Head of caudate nucleus (tissue), 42 donors: ENCODE measurements at regions not wholly inside any gene's neighbourhood (a gene's known extent, or its start where the extent isn't known, plus 50 kb on each side); places are given as distances from the start of the nearest gene placed in this dataset.

Source experiments
- DNase-seq, 42 donors: peaks; one replicate each; pipeline versions ENCODE4 v3.0.0 to v3.0.0-alpha.2; 2020 to 2021; ENCODE audit warnings: mixed read lengths in 7 of 42
- intact Hi-C: fragments of 100-400 bp; cut with DNase I; formaldehyde crosslinking; loops from one replicate; pipeline ENCODE4 v1.15.0; 2022

DNA sequence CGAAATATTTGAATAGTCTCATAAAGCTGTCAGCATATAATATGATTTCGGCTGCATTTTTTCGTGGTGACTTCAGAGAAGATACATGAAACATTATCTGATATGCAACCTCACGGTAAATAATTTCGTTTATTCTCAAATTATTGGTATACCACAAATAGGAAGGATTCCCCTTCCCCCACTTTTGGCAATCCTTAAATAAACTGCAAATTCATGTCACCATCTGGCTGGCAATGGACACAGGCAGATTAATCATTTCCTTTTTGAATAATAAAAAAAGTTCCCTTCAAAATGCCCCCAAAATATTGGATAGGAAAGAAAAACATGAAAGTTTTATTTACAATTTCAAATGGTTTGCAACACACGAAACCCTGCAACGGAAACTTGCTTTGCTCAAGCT is 234.5 kb upstream of the MEOX2 start:
- DNase-seq = no peak
- intact Hi-C loops = no loop called here

- no peak for DNase-seq
- intact Hi-C loops = no loop called here
These were observed 230.3 kb upstream of the MEOX2 start for GRCh38 chr7:15916681-15917380.

GRCh38 chr7:15915686-15916293 is 229.3 kb upstream of the MEOX2 start:
- no peak for DNase-seq
- intact Hi-C loops = no loop called here

DNA sequence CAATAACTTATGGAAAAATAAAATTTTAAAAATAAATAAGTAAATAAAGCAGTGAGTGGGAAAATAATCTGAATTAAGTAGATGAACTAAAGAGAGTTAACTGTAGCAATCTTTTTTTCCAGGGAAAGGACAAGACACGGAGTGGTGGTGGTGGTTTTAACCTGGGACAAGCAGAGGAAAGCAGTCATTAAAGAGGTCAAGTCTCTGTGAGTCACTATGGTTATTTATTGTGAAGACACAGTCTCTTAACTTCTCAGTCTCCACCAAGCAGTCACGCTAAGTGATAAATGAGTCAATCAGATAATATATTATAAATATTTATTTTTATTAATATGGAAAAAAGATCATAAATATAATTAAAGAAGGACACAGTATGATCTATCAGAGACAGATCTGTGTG is 228.1 kb upstream of the MEOX2 start:
- no peak for DNase-seq
- intact Hi-C loops = no loop called here

GRCh38 chr7:15906436-15906835 is 220.0 kb upstream of the MEOX2 start:
- no peak for DNase-seq
- intact Hi-C loops = no loop called here

GRCh38 chr7:15905251-15906040 is 219.0 kb upstream of the MEOX2 start:
- intact Hi-C loops = no loop called here

GRCh38 chr7:15891151-15891881 is 204.8 kb upstream of the MEOX2 start:
- no peak for DNase-seq
- intact Hi-C loops = no loop called here

More at GRCh38 chr7:15905251-15906040, 219.0 kb upstream of the MEOX2 start:
- DNase-seq = no peak

GRCh38 chr7:15889507-15889906 is 203.0 kb upstream of the MEOX2 start:
- intact Hi-C loops = no loop called here
- no peak for DNase-seq

DNA sequence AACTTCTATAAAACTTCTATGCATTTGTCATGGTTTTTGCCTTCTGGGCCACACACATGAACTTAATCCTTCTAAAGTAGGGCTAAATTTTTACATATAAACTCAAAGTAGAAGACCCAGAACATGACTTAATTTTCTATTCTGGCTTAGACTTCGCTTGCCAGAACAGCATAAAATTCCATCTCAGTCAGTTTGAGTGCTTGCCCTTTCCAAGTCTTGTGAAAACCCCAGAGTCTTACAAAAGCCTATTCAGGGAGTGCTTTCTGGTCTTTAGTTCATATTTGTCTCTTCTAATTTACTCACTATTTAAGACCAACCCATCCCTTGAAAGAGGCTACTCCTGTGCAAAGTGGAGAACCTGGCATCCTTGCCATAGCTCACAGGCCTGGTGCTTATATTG is 201.6 kb upstream of the MEOX2 start:
- intact Hi-C loops = no loop called here
- no peak for DNase-seq

- intact Hi-C loops = no loop called here
- DNase-seq = no peak
These were observed 200.1 kb upstream of the MEOX2 start for GRCh38 chr7:15886626-15887025.

GRCh38 chr7:15885678-15886077 is 199.2 kb upstream of the MEOX2 start:
- intact Hi-C loops = no loop called here
- no peak for DNase-seq

GRCh38 chr7:15874774-15875173 is 188.3 kb upstream of the MEOX2 start:
- DNase-seq = no peak
- intact Hi-C loops = no loop called here

DNA sequence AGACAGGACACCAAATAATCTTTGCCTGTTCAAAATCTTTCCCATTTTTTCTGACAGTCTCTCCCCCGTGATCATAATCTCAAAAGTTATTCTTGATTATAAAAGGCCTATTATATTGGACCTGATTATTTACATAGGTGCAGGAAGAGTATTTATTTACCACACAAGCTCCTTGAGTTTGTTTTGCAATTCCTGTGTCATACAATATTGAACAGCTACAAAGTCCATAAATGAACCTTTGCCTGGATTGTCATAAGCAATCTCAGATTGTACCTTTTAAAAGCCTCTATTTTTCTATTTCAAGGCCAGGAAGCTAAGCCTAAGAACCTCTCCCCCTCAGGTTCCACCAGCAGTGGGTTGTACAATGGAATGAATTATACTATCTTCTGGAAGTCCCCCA is 183.9 kb upstream of the MEOX2 start:
- DNase-seq = no peak

DNA sequence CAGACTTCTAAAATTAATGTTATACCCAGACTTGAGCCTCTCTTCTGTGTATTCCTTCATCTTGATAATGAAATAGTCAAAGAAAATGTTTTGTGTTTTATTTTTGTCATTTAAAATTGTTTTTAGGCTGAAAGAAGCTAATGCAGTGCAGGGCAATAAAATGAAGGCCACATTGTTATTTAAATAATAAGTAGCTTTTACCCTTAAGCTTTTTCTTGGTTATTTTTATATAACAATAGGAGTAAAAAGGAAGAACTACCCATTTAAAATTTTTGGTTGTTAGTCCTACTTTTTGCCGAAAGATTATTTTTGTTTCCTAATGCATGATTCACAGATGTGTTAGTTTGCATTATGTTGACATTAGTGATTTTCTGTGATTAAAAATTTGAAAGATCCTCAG is 181.0 kb upstream of the MEOX2 start:
- intact Hi-C loops = no loop called here
- no peak for DNase-seq

More for the DNA sequence above, 183.9 kb upstream of the MEOX2 start:
- intact Hi-C loops = no loop called here

GRCh38 chr7:15866753-15867152 is 180.3 kb upstream of the MEOX2 start:
- no peak for DNase-seq
- intact Hi-C loops = no loop called here

- no peak for DNase-seq
- intact Hi-C loops = no loop called here
These were observed 178.1 kb upstream of the MEOX2 start for GRCh38 chr7:15864626-15864991.

- no peak for DNase-seq
- intact Hi-C loops = no loop called here
These were observed 177.6 kb upstream of the MEOX2 start for GRCh38 chr7:15863951-15864625.

DNA sequence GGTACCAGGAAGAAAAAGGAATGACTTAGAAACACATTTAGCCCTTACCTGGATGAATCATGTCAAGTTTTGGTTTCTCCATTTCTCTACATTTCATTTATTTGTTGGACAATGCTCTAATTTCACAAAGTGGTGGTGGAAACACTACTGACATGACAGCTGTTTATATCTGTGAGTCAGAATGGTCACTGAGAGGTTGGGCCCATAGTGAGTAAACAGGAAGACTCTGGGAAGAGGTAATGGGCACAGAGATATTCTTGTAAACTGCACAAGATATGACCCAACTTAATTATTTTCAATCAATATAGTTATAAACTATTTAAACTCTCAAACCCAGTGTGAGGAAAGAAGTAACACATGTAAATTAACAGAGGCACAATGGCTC is 176.3 kb upstream of the MEOX2 start:
- intact Hi-C loops = no loop called here
- DNase-seq = no peak

DNA sequence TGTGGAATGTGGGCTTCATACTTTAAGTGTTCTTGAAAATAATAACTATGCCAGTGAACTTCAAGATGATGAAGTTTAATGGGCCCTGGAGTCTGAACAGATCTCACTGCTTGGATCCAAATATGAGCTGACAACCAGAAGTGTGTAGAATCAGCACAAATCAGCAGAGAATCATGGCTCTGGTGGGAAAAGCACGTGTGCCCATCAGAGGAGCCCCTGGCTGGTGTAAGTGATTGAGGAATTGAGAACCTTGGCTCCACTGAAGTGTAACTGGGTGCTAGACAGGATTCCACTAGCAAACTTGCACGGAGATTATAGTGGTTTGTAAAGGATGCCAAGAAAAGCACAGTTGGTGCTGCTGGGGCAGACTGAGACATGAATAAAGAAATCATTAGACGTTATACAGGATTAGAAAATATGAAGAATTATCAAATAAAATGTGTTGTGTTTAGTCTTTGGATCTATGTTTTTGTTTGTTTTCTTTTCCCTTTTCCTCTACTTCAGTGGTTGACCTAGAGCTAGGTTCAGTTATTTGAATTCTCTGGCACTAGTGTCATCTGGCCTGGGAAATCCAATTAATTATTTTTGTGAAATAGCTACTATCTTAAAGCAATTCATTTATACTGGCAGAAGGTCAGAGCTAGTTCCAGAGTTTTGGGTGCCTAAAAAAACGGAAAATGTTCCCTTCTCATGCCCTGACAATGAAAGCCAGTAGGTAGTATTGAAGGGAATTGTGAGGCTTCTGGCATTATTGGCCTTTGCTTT is 175.7 kb upstream of the MEOX2 start:
- DNase-seq = no peak
- intact Hi-C loops = no loop called here
